ENCODE measurements at regions not wholly inside any gene's neighbourhood (a gene's known extent, or its start where the extent isn't known, plus 50 kb on each side); places are given as distances from the start of the nearest gene placed in this dataset.

DNA sequence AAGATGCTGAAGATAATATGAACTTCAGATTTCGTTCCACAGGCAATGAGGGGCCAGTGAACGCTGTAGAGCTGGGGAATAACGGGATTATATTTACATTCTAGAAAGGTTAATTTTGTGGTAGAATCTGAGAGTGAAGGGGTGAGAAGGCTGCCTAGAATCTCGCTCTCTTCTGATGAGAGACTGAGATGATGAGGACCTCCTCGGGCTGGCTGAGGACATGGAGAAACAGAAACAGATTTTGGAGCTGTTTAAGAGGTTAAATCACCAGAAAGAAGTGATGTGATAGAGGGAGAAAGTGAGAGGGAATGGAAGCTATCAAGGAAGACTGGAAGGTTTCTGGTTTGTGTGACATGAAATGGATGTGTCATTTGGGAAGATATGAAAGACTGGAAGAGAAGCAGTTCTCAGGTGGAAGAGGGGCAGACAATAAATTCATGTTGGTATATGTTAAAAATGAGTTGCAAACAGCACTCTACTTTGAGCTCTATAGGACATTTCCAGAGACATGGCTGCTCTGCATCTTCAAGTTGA is 612.6 kb downstream of the ISL1 start:
- TF ChIP-seq, protein P1, sequence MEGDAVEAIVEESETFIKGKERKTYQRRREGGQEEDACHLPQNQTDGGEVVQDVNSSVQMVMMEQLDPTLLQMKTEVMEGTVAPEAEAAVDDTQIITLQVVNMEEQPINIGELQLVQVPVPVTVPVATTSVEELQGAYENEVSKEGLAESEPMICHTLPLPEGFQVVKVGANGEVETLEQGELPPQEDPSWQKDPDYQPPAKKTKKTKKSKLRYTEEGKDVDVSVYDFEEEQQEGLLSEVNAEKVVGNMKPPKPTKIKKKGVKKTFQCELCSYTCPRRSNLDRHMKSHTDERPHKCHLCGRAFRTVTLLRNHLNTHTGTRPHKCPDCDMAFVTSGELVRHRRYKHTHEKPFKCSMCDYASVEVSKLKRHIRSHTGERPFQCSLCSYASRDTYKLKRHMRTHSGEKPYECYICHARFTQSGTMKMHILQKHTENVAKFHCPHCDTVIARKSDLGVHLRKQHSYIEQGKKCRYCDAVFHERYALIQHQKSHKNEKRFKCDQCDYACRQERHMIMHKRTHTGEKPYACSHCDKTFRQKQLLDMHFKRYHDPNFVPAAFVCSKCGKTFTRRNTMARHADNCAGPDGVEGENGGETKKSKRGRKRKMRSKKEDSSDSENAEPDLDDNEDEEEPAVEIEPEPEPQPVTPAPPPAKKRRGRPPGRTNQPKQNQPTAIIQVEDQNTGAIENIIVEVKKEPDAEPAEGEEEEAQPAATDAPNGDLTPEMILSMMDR (conservative IDR thresholded peaks at IDR 0.05; ENCODE audit: low read depth, low read length), result no peak
- TF ChIP-seq CEBPB (IDR thresholded peaks at IDR 0.05; ENCODE audit: low read depth, low read length) (no peak), MAFK (IDR thresholded peaks at IDR 0.05; ENCODE audit: low read depth, low read length) (no peak), POLR2A (IDR thresholded peaks at IDR 0.05; ENCODE audit: low read depth, low read length) (no peak), RAD21 (IDR thresholded peaks at IDR 0.05; ENCODE audit: low read length) (no peak), FOS (IDR thresholded peaks at IDR 0.05; ENCODE audit: low read depth, low read length) (no peak), RCOR1 (IDR thresholded peaks at IDR 0.05; ENCODE audit: insufficient replicate concordance, low read length) (no peak), USF2 (IDR thresholded peaks at IDR 0.05; ENCODE audit: low read depth, low read length) (no peak), MXI1 (IDR thresholded peaks at IDR 0.05; ENCODE audit: borderline replicate concordance, low read depth, low read length) (no peak), RFX5 (IDR thresholded peaks at IDR 0.05; ENCODE audit: low read depth, low read length) (no peak), SMC3 (IDR thresholded peaks at IDR 0.05; ENCODE audit: low read depth, low read length) (no peak), NFE2L2 (IDR thresholded peaks at IDR 0.05; ENCODE audit: low read depth, low read length) (no peak), ELK1 (IDR thresholded peaks at IDR 0.05; ENCODE audit: borderline replicate concordance, low read depth, low read length) (no peak), MAZ (IDR thresholded peaks at IDR 0.05; ENCODE audit: borderline replicate concordance, low read depth, low read length) (no peak)

Data from IMR-90 (cell line).